Right lobe of liver (tissue), 6 donors: ENCODE measurements at regions not wholly inside any gene's neighbourhood (a gene's known extent, or its start where the extent isn't known, plus 50 kb on each side); places are given as distances from the start of the nearest gene placed in this dataset.

Experiments
- ATAC-seq, 4 donors: fragments of 200-7000 bp; cut with Tn5 transposase; one replicate each; pipeline ENCODE4 v1.9.1; 2020; ENCODE audit warnings: mild to moderate bottlenecking in 4 of 4, moderate library complexity in 4 of 4
- DNase-seq, 3 donors: peaks; one replicate each; pipeline ENCODE4 v3.0.0-alpha.2; 2020
- H3K27ac ChIP-seq, 3 donors: fragments of 200-600 bp; one replicate each; pipeline ENCODE4 v1.8.0; 2022
- H3K27me3 ChIP-seq, 2 donors: fragments of 200-600 bp; one replicate each; pipeline ENCODE4 v1.8.0; 2022
- H3K36me3 ChIP-seq, 4 donors: fragments of 200-600 bp; sonication (generic) in 1 of 4; one replicate each; pipeline versions ENCODE4 v1.5.1 to v1.8.0; 2017 to 2022; ENCODE audit warnings: control low read depth in 1 of 4
- H3K4me1 ChIP-seq, 4 donors: fragments of 200-600 bp; sonication (generic) in 1 of 4; one replicate each; pipeline versions ENCODE4 v1.5.1 to v1.8.0; 2017 to 2022; ENCODE audit warnings: control low read depth in 1 of 4
- H3K4me3 ChIP-seq, 3 donors: fragments of 200-600 bp; one replicate each; pipeline ENCODE4 v1.8.0; 2022
- H3K9me3 ChIP-seq, 4 donors: fragments of 200-600 bp; sonication (generic) in 1 of 4; one replicate each; pipeline versions ENCODE4 v1.5.1 to v1.8.0; 2017 to 2022; ENCODE audit warnings: control low read depth in 1 of 4
- POLR2A ChIP-seq: fragments of 450-650 bp; IDR thresholded peaks from one replicate; pipeline ENCODE4 v1.6.1; 2017; ENCODE audit warnings: antibody characterized with exemption, mild to moderate bottlenecking
- WGBS: methylation state at CpG from one replicate; pipeline ENCODE4 v1.1.6; 2018; ENCODE audit warnings: low coverage, low lambda C conversion rate; ENCODE audit not compliant: insufficient coverage; ENCODE audit errors: missing lambda C conversion rate; 5-methylcytosine and 5-hydroxymethylcytosine counted together
- intact Hi-C, 2 donors: fragments of 100-400 bp; cut with DNase I; formaldehyde crosslinking; loops; one replicate each; pipeline versions ENCODE4 v1.11.2 to v1.14.1; 2022
- TF ChIP-seq, protein P1 (sequence below), 4 donors: fragments of 200-600 bp in 3 of 4; fragments of 450-650 bp in 1 of 4; IDR thresholded peaks; one replicate each; pipeline versions ENCODE4 v1.5.1 to v1.8.0; 2016 to 2022; ENCODE audit warnings: antibody characterized with exemption in 4 of 4, mild to moderate bottlenecking in 2 of 4
- donor health status: DM: no; HTN: yes; CAD: no.
- donor health status: DM: no; HTN: no; CAD: no.
- donor health status: DM: no; HTN: no; CAD: no.
- donor health status: DM: no; HTN: yes; CAD: no.
- donor health status: DM: no; HTN: yes; CAD: no.

DNA sequence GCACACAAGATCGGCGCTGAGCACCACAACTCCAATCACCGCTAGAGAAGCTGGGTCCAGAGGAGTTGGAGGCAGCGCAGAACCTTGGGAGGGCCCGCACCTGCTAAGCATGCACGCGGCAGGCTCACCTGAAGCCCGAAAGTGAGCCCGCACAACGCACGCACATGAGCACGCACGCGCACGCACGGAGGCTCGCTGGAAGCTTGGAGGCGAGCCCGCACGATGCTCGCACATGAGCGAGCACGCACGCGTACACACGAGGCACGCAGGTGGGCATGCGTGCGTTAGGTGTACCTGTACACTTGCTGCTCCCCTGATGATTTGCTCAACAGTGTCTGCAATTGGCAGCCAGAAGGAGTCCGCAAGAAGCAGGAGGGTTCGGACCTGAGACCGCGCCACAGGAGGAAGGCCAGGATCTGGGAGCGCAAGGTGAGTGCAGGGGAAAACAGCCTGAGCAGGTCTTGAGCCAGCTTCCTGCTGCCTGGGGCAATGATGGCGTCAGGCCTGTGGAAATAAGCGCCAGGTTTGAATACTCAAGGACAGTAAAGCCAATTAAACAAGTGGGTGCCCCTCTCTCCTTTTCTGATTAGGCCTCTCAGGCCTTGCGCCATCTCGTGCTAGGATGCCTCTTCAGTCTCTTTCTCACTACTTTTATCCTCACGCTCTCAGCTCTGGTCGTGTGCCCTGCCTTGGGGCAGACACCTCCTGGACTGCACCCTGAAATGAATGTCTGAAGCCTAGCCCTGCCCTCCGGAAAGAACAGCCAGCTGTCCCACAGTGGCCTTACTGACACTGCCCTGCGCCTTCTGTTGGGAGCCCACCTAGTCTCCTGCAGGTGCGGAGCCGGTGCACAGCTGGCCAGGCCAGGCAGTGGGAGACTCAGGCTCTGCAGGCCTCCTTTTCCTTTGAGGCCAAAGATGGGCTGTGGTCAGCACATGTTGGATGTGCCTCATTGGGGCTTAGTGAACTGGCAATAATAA, 340.4 kb downstream of the CDC5L start:
- Histone ChIP-seq H3K9me3 (no peaks in the 10 kb centered on the region), H3K4me3 (no peak overlapping the region), H3K27ac (no peak overlapping the region), H3K36me3 (no peaks in the 10 kb centered on the region), H3K4me1 (no peaks in the 10 kb centered on the region), H3K27me3 (no peaks in the 10 kb centered on the region)
- DNase-seq (no peak), ATAC-seq (no peak)
- 95% methylated on average over 11 of the region's 44 CpGs for WGBS
- intact Hi-C loops = no loop called here
- TF ChIP-seq, protein P1, sequence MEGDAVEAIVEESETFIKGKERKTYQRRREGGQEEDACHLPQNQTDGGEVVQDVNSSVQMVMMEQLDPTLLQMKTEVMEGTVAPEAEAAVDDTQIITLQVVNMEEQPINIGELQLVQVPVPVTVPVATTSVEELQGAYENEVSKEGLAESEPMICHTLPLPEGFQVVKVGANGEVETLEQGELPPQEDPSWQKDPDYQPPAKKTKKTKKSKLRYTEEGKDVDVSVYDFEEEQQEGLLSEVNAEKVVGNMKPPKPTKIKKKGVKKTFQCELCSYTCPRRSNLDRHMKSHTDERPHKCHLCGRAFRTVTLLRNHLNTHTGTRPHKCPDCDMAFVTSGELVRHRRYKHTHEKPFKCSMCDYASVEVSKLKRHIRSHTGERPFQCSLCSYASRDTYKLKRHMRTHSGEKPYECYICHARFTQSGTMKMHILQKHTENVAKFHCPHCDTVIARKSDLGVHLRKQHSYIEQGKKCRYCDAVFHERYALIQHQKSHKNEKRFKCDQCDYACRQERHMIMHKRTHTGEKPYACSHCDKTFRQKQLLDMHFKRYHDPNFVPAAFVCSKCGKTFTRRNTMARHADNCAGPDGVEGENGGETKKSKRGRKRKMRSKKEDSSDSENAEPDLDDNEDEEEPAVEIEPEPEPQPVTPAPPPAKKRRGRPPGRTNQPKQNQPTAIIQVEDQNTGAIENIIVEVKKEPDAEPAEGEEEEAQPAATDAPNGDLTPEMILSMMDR (IDR thresholded peaks at IDR 0.05) = no peak
- TF ChIP-seq POLR2A = no peak

DNA sequence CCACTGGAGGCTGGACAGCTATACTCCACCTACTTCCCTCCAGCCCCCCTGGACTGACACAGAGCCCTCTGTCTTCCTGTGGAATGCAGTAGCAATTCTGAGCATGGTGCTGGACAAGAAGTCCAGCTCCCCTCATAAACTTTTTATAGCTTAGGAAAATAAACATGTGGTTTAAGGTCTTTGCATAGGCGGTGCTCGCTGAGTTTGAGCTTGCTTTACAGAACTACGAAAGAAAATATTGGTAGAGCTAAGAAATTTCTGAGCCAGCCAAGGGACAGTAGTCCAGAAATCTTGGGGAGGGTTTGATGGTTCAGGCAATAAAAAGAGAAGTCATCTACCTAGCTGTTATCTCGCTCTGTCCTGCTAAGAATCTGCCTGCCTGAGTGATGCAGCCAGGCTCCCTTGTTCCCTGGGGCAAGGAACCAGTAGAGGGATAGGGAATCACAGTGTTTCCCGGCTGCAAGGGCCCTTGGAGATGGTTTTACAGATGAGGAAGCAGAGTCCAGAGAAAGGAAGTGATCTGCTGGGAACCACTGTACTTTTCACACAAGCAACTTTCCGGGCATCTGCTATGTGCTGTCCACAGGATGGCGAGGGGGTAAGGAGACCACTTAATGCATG, 343.4 kb downstream of the CDC5L start:
- no peak overlapping the region for H3K4me3 ChIP-seq
- no peaks in the 10 kb centered on the region for H3K27me3 ChIP-seq
- TF ChIP-seq, protein P1 (IDR thresholded peaks at IDR 0.05) = no peak
- TF ChIP-seq POLR2A = no peak
- no peaks in the 10 kb centered on the region for H3K36me3 ChIP-seq
- no peaks in the 10 kb centered on the region for H3K4me1 ChIP-seq
- H3K27ac ChIP-seq = no peak overlapping the region
- DNase-seq (no peak), ATAC-seq (no peak)
- H3K9me3 ChIP-seq = no peaks in the 10 kb centered on the region
- intact Hi-C loops = no loop called here
- 62% methylated on average over 6 of the region's 7 CpGs for whole genome bisulfite sequencing

DNA sequence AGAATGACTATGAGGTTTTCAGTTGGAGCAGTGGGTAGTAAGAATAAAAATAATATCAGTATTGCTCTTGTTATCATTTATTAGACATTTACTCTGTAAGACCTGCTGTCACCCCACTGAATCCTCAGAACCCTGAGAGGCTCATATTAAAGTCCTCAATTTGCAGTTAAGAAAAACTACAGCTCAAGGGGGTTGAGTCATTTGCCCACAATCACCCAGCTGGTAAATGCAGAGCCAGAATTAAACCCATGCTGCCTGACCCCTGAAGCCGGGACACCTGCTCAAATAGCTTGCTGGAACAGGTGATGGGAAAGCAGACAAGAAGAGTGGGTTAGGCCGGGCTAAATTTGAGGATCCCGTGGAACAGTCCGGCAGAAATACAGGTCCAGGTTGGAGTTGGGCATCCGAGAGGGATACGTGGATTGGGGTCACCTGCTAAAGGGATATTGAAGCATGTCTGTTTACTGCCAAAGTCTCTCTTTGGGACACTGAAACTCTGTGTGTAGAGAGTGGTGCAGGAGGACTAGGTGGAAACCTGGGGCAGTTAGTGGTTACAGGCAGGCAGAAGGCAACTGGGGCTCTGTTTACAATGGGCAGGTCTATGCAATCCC, 344.1 kb downstream of the CDC5L start:
- Histone ChIP-seq H3K27ac (no peak overlapping the region), H3K9me3 (no peaks in the 10 kb centered on the region), H3K4me3 (no peak overlapping the region), H3K36me3 (no peaks in the 10 kb centered on the region), H3K27me3 (no peaks in the 10 kb centered on the region), H3K4me1 (no peaks in the 10 kb centered on the region)
- intact Hi-C loops = no loop called here
- no peak for ATAC-seq
- TF ChIP-seq, protein P1 (IDR thresholded peaks at IDR 0.05) = no peak
- TF ChIP-seq POLR2A = no peak
- no peak for DNase-seq
- WGBS = 87% methylated on average over 5 of the region's 6 CpGs

GRCh38 chr6:44732243-44732642, 344.7 kb downstream of the CDC5L start:
- no peaks in the 10 kb centered on the region for H3K27me3 ChIP-seq
- no peak for TF ChIP-seq POLR2A
- TF ChIP-seq, protein P1 (IDR thresholded peaks at IDR 0.05) = no peak
- intact Hi-C loops = no loop called here
- no peak for ATAC-seq
- no peaks in the 10 kb centered on the region for H3K4me1 ChIP-seq
- no peak for DNase-seq
- no peak overlapping the region for H3K4me3 ChIP-seq
- H3K27ac ChIP-seq = no peak overlapping the region
- H3K9me3 ChIP-seq = no peaks in the 10 kb centered on the region
- WGBS = 85% methylated on average over 2 of the region's 5 CpGs
- no peaks in the 10 kb centered on the region for H3K36me3 ChIP-seq
